ENCODE measurements at regions not wholly inside any gene's neighbourhood (a gene's known extent, or its start where the extent isn't known, plus 50 kb on each side); places are given as distances from the start of the nearest gene placed in this dataset.

DNA sequence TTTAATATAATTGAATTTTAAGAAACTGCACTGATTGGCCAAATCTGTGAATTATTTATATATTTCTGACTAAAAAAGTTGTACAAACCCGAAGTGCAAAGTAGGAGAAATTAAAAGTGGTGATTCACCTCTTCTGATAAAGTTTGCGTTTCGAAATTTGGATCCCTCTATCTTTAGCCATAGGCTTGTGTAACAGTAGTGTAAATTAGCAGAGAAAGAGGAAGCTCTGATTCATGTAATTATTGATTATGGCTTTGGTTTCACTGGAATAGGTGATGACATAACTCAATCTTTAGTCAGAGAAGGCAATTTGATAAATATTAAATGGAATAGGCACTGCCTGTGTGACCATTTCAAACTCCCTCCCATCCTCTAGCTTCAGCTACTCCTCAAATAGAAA, 717.8 kb upstream of the PCDH7 start:
- no peak for TF ChIP-seq SUZ12 (IDR thresholded peaks at IDR 0.05; ENCODE audit: extremely low read depth, insufficient read depth, insufficient read length)
- TF ChIP-seq ZNF274 (IDR thresholded peaks at IDR 0.05; ENCODE audit: low read depth, low read length): no peak
